CD14-positive monocyte (primary cell): ENCODE measurements at regions not wholly inside any gene's neighbourhood (a gene's known extent, or its start where the extent isn't known, plus 50 kb on each side); places are given as distances from the start of the nearest gene placed in this dataset.

Source experiments
- DNase-seq, 3 donors: peaks; one replicate each; pipeline ENCODE4 v3.0.0-alpha.2; 2011 to 2022
- H2AFZ ChIP-seq: 2 replicates; pipeline ENCODE4 v1.6.0; 2012; ENCODE audit warnings: mild to moderate bottlenecking, low read depth, low read length, inconsistent platforms; ENCODE audit not compliant: insufficient read depth, poor library complexity, severe bottlenecking
- H3K27ac ChIP-seq, 2 donors: 1 replicate in 1 of 2; 2 replicates in 1 of 2; pipeline ENCODE4 v1.5.1; 2012 to 2013; ENCODE audit warnings: low read length in 2 of 2, control low read depth in 1 of 2, inconsistent platforms in 1 of 2, low read depth in 1 of 2, mild to moderate bottlenecking in 1 of 2
- H3K27me3 ChIP-seq, 2 donors: one replicate each; pipeline versions ENCODE4 v1.6.0 to v1.6.1; 2011 to 2013; ENCODE audit warnings: low read length in 2 of 2; ENCODE audit not compliant: control insufficient read depth in 2 of 2, insufficient read depth in 2 of 2
- H3K36me3 ChIP-seq, 2 donors: replicated peaks in 1 of 2; 1 replicate in 1 of 2; 2 replicates in 1 of 2; pipeline versions ENCODE4 v1.5.1 to v1.6.1; 2012 to 2013; ENCODE audit warnings: low read length in 2 of 2, control low read depth in 1 of 2, inconsistent platforms in 1 of 2, mild to moderate bottlenecking in 1 of 2; ENCODE audit not compliant: insufficient read depth in 2 of 2, control insufficient read depth in 1 of 2
- H3K4me1 ChIP-seq, 2 donors: 1 replicate in 1 of 2; 2 replicates in 1 of 2; pipeline versions ENCODE4 v1.5.1 to v1.6.1; 2012 to 2013; ENCODE audit warnings: low read length in 2 of 2, control low read depth in 1 of 2, inconsistent platforms in 1 of 2, mild to moderate bottlenecking in 1 of 2, moderate library complexity in 1 of 2; ENCODE audit not compliant: insufficient read depth in 2 of 2, control insufficient read depth in 1 of 2
- H3K4me2 ChIP-seq: replicated peaks from 2 replicates; pipeline ENCODE3; 2012; ENCODE audit warnings: low read length, moderate library complexity, mild to moderate bottlenecking; ENCODE audit not compliant: poor library complexity, severe bottlenecking; ENCODE audit errors: extremely low read depth
- H3K4me3 ChIP-seq, 3 experiments: fragments of 200-600 bp in 1 of 3; sonication (generic) in 1 of 3; replicated peaks in 1 of 3; 1 replicate in 2 of 3; 2 replicates in 1 of 3; pipeline ENCODE4 v1.5.1; 2011 to 2013; ENCODE audit warnings: low read length in 3 of 3, mild to moderate bottlenecking in 3 of 3, control low read depth in 2 of 3, low read depth in 2 of 3, inconsistent platforms in 1 of 3, moderate library complexity in 1 of 3
- H3K79me2 ChIP-seq: 2 replicates; pipeline ENCODE4 v1.6.0; 2012; ENCODE audit warnings: mild to moderate bottlenecking, control low read depth, inconsistent platforms, low read length, moderate library complexity; ENCODE audit not compliant: insufficient read depth
- H3K9ac ChIP-seq: 2 replicates; pipeline ENCODE4 v1.6.0; 2017; ENCODE audit warnings: low read length, mild to moderate bottlenecking; ENCODE audit not compliant: insufficient read depth, poor library complexity, severe bottlenecking
- H3K9me3 ChIP-seq, 2 donors: replicated peaks in 1 of 2; 1 replicate in 1 of 2; 2 replicates in 1 of 2; pipeline versions ENCODE4 v1.5.1 to v1.6.1; 2012 to 2013; ENCODE audit warnings: low read length in 2 of 2, control low read depth in 1 of 2; ENCODE audit not compliant: control insufficient read depth in 1 of 2, insufficient read depth in 1 of 2
- H4K20me1 ChIP-seq: 2 replicates; pipeline ENCODE4 v1.6.0; 2012; ENCODE audit warnings: mild to moderate bottlenecking, low read length, control low read depth, moderate library complexity; ENCODE audit not compliant: insufficient read depth
- H3K27ac Mint-ChIP-seq, 7 donors: one replicate each; pipeline ENCODE4 v1.8.0; 2020; ENCODE audit warnings: mild to moderate bottlenecking in 7 of 7, mixed read lengths in 7 of 7, moderate library complexity in 6 of 7, inconsistent platforms in 2 of 7
- H3K27me3 Mint-ChIP-seq, 3 donors: one replicate each; pipeline ENCODE4 v1.8.0; 2021 to 2022; ENCODE audit warnings: low read depth in 3 of 3, mild to moderate bottlenecking in 3 of 3, mixed read lengths in 3 of 3, moderate library complexity in 3 of 3, inconsistent platforms in 1 of 3
- H3K36me3 Mint-ChIP-seq, 2 donors: one replicate each; pipeline ENCODE4 v1.8.0; 2020; ENCODE audit warnings: mixed read lengths in 2 of 2, inconsistent platforms in 1 of 2, mild to moderate bottlenecking in 1 of 2
- H3K4me1 Mint-ChIP-seq: one replicate; pipeline ENCODE4 v1.8.0; 2020; ENCODE audit warnings: mild to moderate bottlenecking, mixed read lengths
- H3K4me3 Mint-ChIP-seq, 2 donors: one replicate each; pipeline ENCODE4 v1.8.0; 2020; ENCODE audit warnings: mild to moderate bottlenecking in 2 of 2, mixed read lengths in 2 of 2, moderate library complexity in 1 of 2
- H3K9me3 Mint-ChIP-seq, 7 donors: one replicate each; pipeline ENCODE4 v1.8.0; 2020 to 2022; ENCODE audit warnings: mixed read lengths in 7 of 7, mild to moderate bottlenecking in 6 of 7, moderate library complexity in 6 of 7, inconsistent platforms in 2 of 7
- CTCF ChIP-seq: fragments of 200-600 bp; IDR thresholded peaks from one replicate; pipeline ENCODE4 v1.8.0; 2022; ENCODE audit warnings: antibody characterized with exemption, mild to moderate bottlenecking
- WGBS: methylation state at CpG from one replicate; pipeline ENCODE4 v1.1.5; 2013; ENCODE audit warnings: missing lambda C conversion rate; ENCODE audit not compliant: insufficient coverage; 5-methylcytosine and 5-hydroxymethylcytosine counted together
- intact Hi-C, 2 donors: fragments of 100-400 bp; cut with micrococcal nuclease; formaldehyde crosslinking; loops; one replicate each; pipeline versions ENCODE4 v1.15.0 to v1.15.1; 2023

- no peak for DNase-seq
- whole genome bisulfite sequencing: 100% methylated on average over 3 of the region's 4 CpGs
These were observed 701.3 kb downstream of the RERGL start for GRCh38 chr12:17388679-17389078.

GRCh38 chr12:17383321-17383720 lies 706.7 kb downstream of the RERGL start:
- TF ChIP-seq CTCF: no peak
- Histone ChIP-seq H3K79me2 (no peaks in the 10 kb centered on the region), H3K9me3 (peaks cover 11 to 14% of the 10 kb centered on the region in 2 donors), H3K4me1 (no peaks in the 10 kb centered on the region), H2AFZ (no peak overlapping the region), H3K4me3 (no peak overlapping the region), H4K20me1 (no peaks in the 10 kb centered on the region), H3K27ac (no peak overlapping the region), H3K4me2 (no peak overlapping the region), H3K36me3 (no peaks in the 10 kb centered on the region), H3K9ac (no peak overlapping the region), H3K27me3 (no peaks in the 10 kb centered on the region)
- H3K27me3 Mint-ChIP-seq: peaks cover 0 to 1% (median 0%) of the 10 kb centered on the region in 3 donors
- peaks cover 0 to 12% (median 2%) of the 10 kb centered on the region in 7 donors for H3K9me3 Mint-ChIP-seq
- H3K36me3 Mint-ChIP-seq: no peaks in the 10 kb centered on the region
- intact Hi-C loops: no loop called here
- no peaks in the 10 kb centered on the region for H3K4me1 Mint-ChIP-seq
- H3K27ac Mint-ChIP-seq: no peak overlapping the region
- DNase-seq: no peak
- WGBS: 52% methylated on average over 2 of the region's 3 CpGs
- no peak overlapping the region for H3K4me3 Mint-ChIP-seq

More at GRCh38 chr12:17388679-17389078, 701.3 kb downstream of the RERGL start:
- Histone ChIP-seq H3K27ac (no peak overlapping the region), H3K4me3 (no peak overlapping the region), H3K9ac (no peak overlapping the region), H3K9me3 (peaks cover 4 to 5% of the 10 kb centered on the region in 2 donors), H2AFZ (no peak overlapping the region), H3K27me3 (no peaks in the 10 kb centered on the region), H3K4me1 (no peaks in the 10 kb centered on the region), H3K79me2 (no peaks in the 10 kb centered on the region), H4K20me1 (no peaks in the 10 kb centered on the region), H3K4me2 (no peak overlapping the region), H3K36me3 (no peaks in the 10 kb centered on the region)
- peaks cover 0 to 1% (median 0%) of the 10 kb centered on the region in 3 donors for H3K27me3 Mint-ChIP-seq
- no peak for TF ChIP-seq CTCF
- H3K27ac Mint-ChIP-seq: no peak overlapping the region
- H3K4me3 Mint-ChIP-seq: no peak overlapping the region
- no peaks in the 10 kb centered on the region for H3K36me3 Mint-ChIP-seq
- intact Hi-C loops: no loop called here
- H3K4me1 Mint-ChIP-seq: no peaks in the 10 kb centered on the region
- H3K9me3 Mint-ChIP-seq: peaks cover 0 to 11% (median 0%) of the 10 kb centered on the region in 7 donors
